B cell (primary cell): ENCODE measurements at regions not wholly inside any gene's neighbourhood (a gene's known extent, or its start where the extent isn't known, plus 50 kb on each side); places are given as distances from the start of the nearest gene placed in this dataset.

ENCODE experiments used
- ATAC-seq: fragments of 200-7000 bp; cut with Tn5 transposase; one replicate; pipeline ENCODE4 v1.10.0; 2021; ENCODE audit warnings: low read depth, mild to moderate bottlenecking, moderate number of reproducible peaks, moderate library complexity
- CTCF ChIA-PET: fragments of 350-600 bp; sonication (Branson Sonifier 250); formaldehyde crosslinking; loops from one replicate; lab custom pipeline; 2021; ENCODE audit warnings: antibody characterized with exemption, inconsistent platforms; lab: Charles Lee
- POLR2A ChIA-PET: fragments of 350-600 bp; sonication (Branson Sonifier 250); formaldehyde crosslinking; loops from one replicate; lab custom pipeline; 2021; ENCODE audit warnings: antibody characterized with exemption; lab: Charles Lee
- DNase-seq: peaks from one replicate; pipeline ENCODE4 v3.0.0; 2013
- H2AFZ ChIP-seq: 2 replicates; pipeline ENCODE4 v1.6.1; 2012; ENCODE audit warnings: mild to moderate bottlenecking, low read depth, low read length; ENCODE audit not compliant: insufficient read depth, poor library complexity, severe bottlenecking
- H3K27ac ChIP-seq, 2 donors: 1 replicate in 1 of 2; 2 replicates in 1 of 2; pipeline ENCODE4 v1.5.1; 2012 to 2013; ENCODE audit warnings: low read length in 2 of 2, mild to moderate bottlenecking in 2 of 2, moderate library complexity in 1 of 2
- H3K27me3 ChIP-seq, 4 experiments: fragments of 200-600 bp in 1 of 4; sonication (generic) in 1 of 4; replicated peaks in 1 of 4; 1 replicate in 2 of 4; 2 replicates in 2 of 4; pipeline versions ENCODE4 v1.6.1 to v1.7.0; 2013 to 2016; ENCODE audit warnings: low read length in 3 of 4, mild to moderate bottlenecking in 2 of 4, mixed read lengths in 1 of 4, moderate library complexity in 1 of 4; ENCODE audit not compliant: insufficient read depth in 4 of 4, control insufficient read depth in 3 of 4; ENCODE audit errors: control extremely low read depth in 1 of 4
- H3K36me3 ChIP-seq, 2 experiments: replicated peaks in 1 of 2; 1 replicate in 1 of 2; 2 replicates in 1 of 2; pipeline versions ENCODE4 v1.6.1 to v1.7.1; 2013; ENCODE audit warnings: low read length in 1 of 2; ENCODE audit not compliant: insufficient read depth in 2 of 2, control insufficient read depth in 1 of 2; ENCODE audit errors: control extremely low read depth in 1 of 2, extremely low read depth in 1 of 2
- H3K4me1 ChIP-seq, 2 donors: fragments of 200-600 bp in 1 of 2; sonication (generic) in 1 of 2; 1 replicate in 1 of 2; 2 replicates in 1 of 2; pipeline versions ENCODE4 v1.5.1 to v1.6.1; 2013 to 2017; ENCODE audit warnings: low read length in 2 of 2; ENCODE audit not compliant: control insufficient read depth in 2 of 2, insufficient read depth in 2 of 2
- H3K4me2 ChIP-seq: replicated peaks from 2 replicates; pipeline ENCODE3; 2012; ENCODE audit warnings: mild to moderate bottlenecking, low read depth, low read length; ENCODE audit not compliant: poor library complexity, severe bottlenecking
- H3K4me3 ChIP-seq, 5 experiments: fragments of 200-600 bp in 1 of 5; sonication (generic) in 1 of 5; 1 replicate in 3 of 5; 2 replicates in 2 of 5; pipeline versions ENCODE4 v1.5.1 to v1.7.0; 2011 to 2016; ENCODE audit warnings: low read length in 4 of 5, mild to moderate bottlenecking in 4 of 5, low read depth in 2 of 5, control low read depth in 1 of 5, moderate library complexity in 1 of 5; ENCODE audit not compliant: insufficient read depth in 1 of 5; ENCODE audit errors: control extremely low read depth in 1 of 5, extremely low read depth in 1 of 5
- H3K79me2 ChIP-seq: fragments of 200-600 bp; sonication (generic); one replicate; pipeline ENCODE4 v1.6.0; 2016; ENCODE audit warnings: low read length; ENCODE audit not compliant: control insufficient read depth, insufficient read depth
- H3K9ac ChIP-seq: fragments of 200-600 bp; sonication (generic); 2 replicates; pipeline ENCODE4 v1.6.1; 2017; ENCODE audit warnings: mild to moderate bottlenecking, low read length, moderate library complexity
- H3K9me3 ChIP-seq, 3 donors: one replicate each; pipeline versions ENCODE4 v1.6.1 to v1.7.1; 2013; ENCODE audit warnings: low read length in 2 of 3; ENCODE audit not compliant: control insufficient read depth in 2 of 3, insufficient read depth in 1 of 3; ENCODE audit errors: control extremely low read depth in 1 of 3
- H4K20me1 ChIP-seq: 2 replicates; pipeline ENCODE4 v1.6.0; 2012; ENCODE audit warnings: mild to moderate bottlenecking, low read length; ENCODE audit not compliant: insufficient read depth, control insufficient read depth, poor library complexity, severe bottlenecking
- H3K27ac Mint-ChIP-seq: one replicate; pipeline ENCODE4 v1.8.0; 2021; ENCODE audit warnings: mixed read lengths
- H3K27me3 Mint-ChIP-seq: one replicate; pipeline ENCODE4 v1.8.0; 2021; ENCODE audit warnings: mixed read lengths
- H3K4me1 Mint-ChIP-seq: one replicate; pipeline ENCODE4 v1.8.0; 2021; ENCODE audit warnings: mixed read lengths
- H3K4me3 Mint-ChIP-seq: one replicate; pipeline ENCODE4 v1.8.0; 2021; ENCODE audit warnings: mixed read lengths
- H3K9me3 Mint-ChIP-seq: one replicate; pipeline ENCODE4 v1.8.0; 2022; ENCODE audit warnings: mixed read lengths; ENCODE audit not compliant: insufficient read depth
- CTCF ChIP-seq: fragments of 200-600 bp; IDR thresholded peaks from one replicate; pipeline ENCODE4 v1.8.0; 2022; ENCODE audit warnings: antibody characterized with exemption, mild to moderate bottlenecking
- EZH2 ChIP-seq: IDR thresholded peaks from 2 replicates; pipeline ENCODE4 v1.6.1; 2012; ENCODE audit warnings: borderline replicate concordance, low read depth, mild to moderate bottlenecking, moderate library complexity, low read length; ENCODE audit not compliant: insufficient read depth, poor library complexity, severe bottlenecking
- WGBS: methylation state at CpG from one replicate; pipeline ENCODE4 v1.1.5; 2013; ENCODE audit warnings: missing lambda C conversion rate; ENCODE audit not compliant: insufficient coverage; 5-methylcytosine and 5-hydroxymethylcytosine counted together
- intact Hi-C: fragments of 100-400 bp; cut with micrococcal nuclease; formaldehyde crosslinking; loops from one replicate; pipeline ENCODE4 v1.10.0; 2022

DNA sequence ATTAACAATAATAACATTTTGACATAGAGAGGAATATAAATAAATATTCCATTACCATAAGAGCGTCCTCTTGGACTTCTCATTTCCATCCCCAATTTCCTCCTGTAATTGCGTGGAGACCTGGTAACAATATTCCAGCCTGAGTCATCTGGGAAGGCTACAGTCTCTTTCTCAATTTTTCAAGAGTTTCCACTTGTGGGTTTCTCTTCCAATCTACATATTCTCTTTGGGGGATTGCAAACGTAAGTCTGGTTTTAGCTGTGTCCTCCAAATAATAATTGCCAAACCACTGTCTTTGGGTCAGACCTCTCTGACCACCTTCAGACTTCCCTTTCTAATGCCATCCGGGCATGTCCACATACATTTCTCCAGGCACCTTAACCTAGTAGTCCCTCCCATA, 124.5 kb upstream of the USP24 start:
- no peak for ATAC-seq
- Histone ChIP-seq H3K27ac (no peak overlapping the region), H3K4me2 (no peak overlapping the region), H3K36me3 (no peaks in the 10 kb centered on the region), H3K79me2 (no peaks in the 10 kb centered on the region), H3K9me3 (peaks cover 0 to 4% (median 0%) of the 10 kb centered on the region in 3 donors), H3K4me3 (no peak overlapping the region), H4K20me1 (no peaks in the 10 kb centered on the region), H3K4me1 (no peaks in the 10 kb centered on the region), H2AFZ (no peak overlapping the region), H3K9ac (no peak overlapping the region), H3K27me3 (no peaks in the 10 kb centered on the region)
- intact Hi-C loops: no loop called here
- DNase-seq: no peak
- ChIA-PET CTCF (interaction anchor here (1.6 kb wide), 1 partner anchor 198 kb away, joined by 5 read pairs; no protein-coding TSS in a partner anchor), POLR2A (no interaction called here)
- H3K9me3 Mint-ChIP-seq: peaks cover 12% of the 10 kb centered on the region
- H3K4me3 Mint-ChIP-seq: no peak overlapping the region
- no peak overlapping the region for H3K27ac Mint-ChIP-seq
- no peak for TF ChIP-seq CTCF
- H3K27me3 Mint-ChIP-seq: peaks cover 15% of the 10 kb centered on the region
- H3K4me1 Mint-ChIP-seq: peaks cover 3% of the 10 kb centered on the region
- WGBS: 86% methylated on average over 4 of the region's 4 CpGs

- intact Hi-C loops: loop anchor here (1.0 kb wide), 2 partner anchors 54 to 198 kb away; no protein-coding TSS in a partner anchor
- H3K4me2 ChIP-seq: no peak overlapping the region
- H2AFZ ChIP-seq: no peak overlapping the region
- no peaks in the 10 kb centered on the region for H3K79me2 ChIP-seq
- peaks cover 12% of the 10 kb centered on the region for H3K9me3 Mint-ChIP-seq
- no peak overlapping the region for H3K27ac ChIP-seq
- H3K27ac Mint-ChIP-seq: no peak overlapping the region
- peaks cover 0 to 4% (median 0%) of the 10 kb centered on the region in 3 donors for H3K9me3 ChIP-seq
- DNase-seq (no peak), ATAC-seq (no peak)
- H3K36me3 ChIP-seq: no peaks in the 10 kb centered on the region
- no CpG with 5 or more reads among the region's 3 CpGs for WGBS
- H3K4me3 ChIP-seq: no peak overlapping the region
- no peaks in the 10 kb centered on the region for H4K20me1 ChIP-seq
- peaks cover 14% of the 10 kb centered on the region for H3K27me3 Mint-ChIP-seq
- TF ChIP-seq EZH2: no peak
- no peak for TF ChIP-seq CTCF
- ChIA-PET POLR2A (no interaction called here), CTCF (interaction anchor here (0.6 to 2.9 kb wide), 19 partner anchors 8 to 1247 kb away, joined by 3 to 23 read pairs (median 6); no protein-coding TSS in a partner anchor)
- no peak overlapping the region for H3K9ac ChIP-seq
- H3K4me1 ChIP-seq: no peaks in the 10 kb centered on the region
- H3K4me1 Mint-ChIP-seq: peaks cover 3% of the 10 kb centered on the region
- no peaks in the 10 kb centered on the region for H3K27me3 ChIP-seq
- no peak overlapping the region for H3K4me3 Mint-ChIP-seq
These were observed 123.3 kb upstream of the USP24 start for GRCh38 chr1:55338448-55338820.
